ENCODE measurements at regions not wholly inside any gene's neighbourhood (a gene's known extent, or its start where the extent isn't known, plus 50 kb on each side); places are given as distances from the start of the nearest gene placed in this dataset.

GRCh38 chr4:84085986-84086385, 413.1 kb downstream of the NKX6-1 start:
- TF ChIP-seq CTCF (IDR thresholded peaks at IDR 0.05) (no peak), POLR2A (IDR thresholded peaks at IDR 0.05) (no peak)

Data from tibial nerve (tissue), 3 donors.